ENCODE measurements at regions not wholly inside any gene's neighbourhood (a gene's known extent, or its start where the extent isn't known, plus 50 kb on each side); places are given as distances from the start of the nearest gene placed in this dataset.

GRCh38 chr5:82847562-82847961, 229.6 kb downstream of the TMEM167A start:
- no peaks in the 10 kb centered on the region for H3K27me3 ChIP-seq
- H3K4me3 ChIP-seq, result no peak overlapping the region
- intact Hi-C loops (cut with DNase I), result no loop called here
- H3K27ac ChIP-seq, result no peak overlapping the region
- TF ChIP-seq, protein P1, sequence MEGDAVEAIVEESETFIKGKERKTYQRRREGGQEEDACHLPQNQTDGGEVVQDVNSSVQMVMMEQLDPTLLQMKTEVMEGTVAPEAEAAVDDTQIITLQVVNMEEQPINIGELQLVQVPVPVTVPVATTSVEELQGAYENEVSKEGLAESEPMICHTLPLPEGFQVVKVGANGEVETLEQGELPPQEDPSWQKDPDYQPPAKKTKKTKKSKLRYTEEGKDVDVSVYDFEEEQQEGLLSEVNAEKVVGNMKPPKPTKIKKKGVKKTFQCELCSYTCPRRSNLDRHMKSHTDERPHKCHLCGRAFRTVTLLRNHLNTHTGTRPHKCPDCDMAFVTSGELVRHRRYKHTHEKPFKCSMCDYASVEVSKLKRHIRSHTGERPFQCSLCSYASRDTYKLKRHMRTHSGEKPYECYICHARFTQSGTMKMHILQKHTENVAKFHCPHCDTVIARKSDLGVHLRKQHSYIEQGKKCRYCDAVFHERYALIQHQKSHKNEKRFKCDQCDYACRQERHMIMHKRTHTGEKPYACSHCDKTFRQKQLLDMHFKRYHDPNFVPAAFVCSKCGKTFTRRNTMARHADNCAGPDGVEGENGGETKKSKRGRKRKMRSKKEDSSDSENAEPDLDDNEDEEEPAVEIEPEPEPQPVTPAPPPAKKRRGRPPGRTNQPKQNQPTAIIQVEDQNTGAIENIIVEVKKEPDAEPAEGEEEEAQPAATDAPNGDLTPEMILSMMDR (IDR thresholded peaks at IDR 0.05), result no peak
- H3K9me3 ChIP-seq, result peaks cover 0 to 2% of the 10 kb centered on the region in 2 donors
- no peaks in the 10 kb centered on the region for H3K36me3 ChIP-seq
- H3K4me1 ChIP-seq, result no peaks in the 10 kb centered on the region
- no peak for ATAC-seq
- DNase-seq, result no peak

- Histone ChIP-seq H3K4me1 (no peaks in the 10 kb centered on the region), H3K36me3 (no peaks in the 10 kb centered on the region), H3K4me3 (no peak overlapping the region), H3K27me3 (no peaks in the 10 kb centered on the region), H3K9me3 (peaks cover 0 to 13% of the 10 kb centered on the region in 2 donors), H3K27ac (no peak overlapping the region)
- DNase-seq (peak in 1 of 4 donors; percentile 44), ATAC-seq (no peak)
- intact Hi-C loops (cut with DNase I), result no loop called here
- TF ChIP-seq, protein P1 (IDR thresholded peaks at IDR 0.05), result no peak
Observed at GRCh38 chr5:82839881-82840280, 237.3 kb downstream of the TMEM167A start.

DNA sequence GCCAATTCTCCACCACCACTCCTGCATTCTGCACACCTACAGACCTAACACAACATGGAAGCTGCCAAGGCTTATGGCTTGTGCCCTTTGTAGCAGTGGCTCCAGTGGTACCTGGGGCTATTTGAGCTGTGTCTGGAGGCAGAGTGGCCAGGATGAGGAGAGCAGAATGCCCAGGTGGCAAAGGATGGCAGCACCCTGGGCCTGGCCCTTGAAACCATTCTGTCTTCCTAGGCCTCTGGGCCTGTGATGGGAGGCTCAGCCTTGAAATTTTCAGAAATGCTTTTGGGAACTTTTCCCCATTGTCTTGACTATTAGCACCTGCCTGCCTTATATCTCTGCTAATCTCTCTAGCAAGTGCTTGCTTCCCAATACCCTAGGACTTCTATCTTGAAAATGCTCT, 241.7 kb downstream of the TMEM167A start:
- Histone ChIP-seq H3K36me3 (no peaks in the 10 kb centered on the region), H3K4me3 (no peak overlapping the region), H3K27me3 (no peaks in the 10 kb centered on the region), H3K27ac (no peak overlapping the region), H3K9me3 (peaks cover 0 to 13% of the 10 kb centered on the region in 2 donors), H3K4me1 (no peaks in the 10 kb centered on the region)
- DNase-seq (no peak), ATAC-seq (no peak)
- intact Hi-C loops (cut with DNase I), result no loop called here
- TF ChIP-seq, protein P1 (IDR thresholded peaks at IDR 0.05), result no peak

- no peak overlapping the region for H3K27ac ChIP-seq
- intact Hi-C loops (cut with DNase I), result no loop called here
- H3K4me1 ChIP-seq, result no peaks in the 10 kb centered on the region
- DNase-seq, result no peak
- no peak for ATAC-seq
- no peaks in the 10 kb centered on the region for H3K36me3 ChIP-seq
- no peaks in the 10 kb centered on the region for H3K27me3 ChIP-seq
- no peak overlapping the region for H3K4me3 ChIP-seq
- H3K9me3 ChIP-seq, result peaks cover 0 to 13% of the 10 kb centered on the region in 2 donors
- TF ChIP-seq, protein P1 (IDR thresholded peaks at IDR 0.05), result no peak
Observed at GRCh38 chr5:82834151-82834550, 243.0 kb downstream of the TMEM167A start.

GRCh38 chr5:82833277-82833676, 243.9 kb downstream of the TMEM167A start:
- intact Hi-C loops (cut with DNase I), result no loop called here
- H3K4me1 ChIP-seq, result no peaks in the 10 kb centered on the region
- H3K4me3 ChIP-seq, result no peak overlapping the region
- peaks cover 0 to 13% of the 10 kb centered on the region in 2 donors for H3K9me3 ChIP-seq
- ATAC-seq (no peak), DNase-seq (no peak)
- no peak overlapping the region for H3K27ac ChIP-seq
- TF ChIP-seq, protein P1 (IDR thresholded peaks at IDR 0.05), result no peak
- H3K36me3 ChIP-seq, result no peaks in the 10 kb centered on the region
- no peaks in the 10 kb centered on the region for H3K27me3 ChIP-seq
